ENCODE measurements at regions not wholly inside any gene's neighbourhood (a gene's known extent, or its start where the extent isn't known, plus 50 kb on each side); places are given as distances from the start of the nearest gene placed in this dataset.

GRCh38 chrX:69066021-69066757 is 99.1 kb downstream of the PJA1 start:
- no peak overlapping the region for H3K27ac ChIP-seq (replicated peaks)
- TF ChIP-seq GABPA (IDR thresholded peaks at IDR 0.05; ENCODE audit: low read depth) (no peak), CTCF (IDR thresholded peaks at IDR 0.05; ENCODE audit: insufficient read depth, low read length) (no peak), SPI1 (IDR thresholded peaks at IDR 0.05; ENCODE audit: borderline replicate concordance, low read depth) (no peak), POLR2AphosphoS5 (IDR thresholded peaks at IDR 0.05; ENCODE audit: low read depth) (no peak), REST (IDR thresholded peaks at IDR 0.05; ENCODE audit: insufficient replicate concordance, low read depth) (no peak)
- no peaks in the 10 kb centered on the region for H3K27me3 ChIP-seq (ENCODE audit: insufficient read depth, poor library complexity, severe bottlenecking)
- DNase-seq (ENCODE audit: low read depth in 1 of 2, low spot score in 1 of 2) = no peak
- H3K4me3 ChIP-seq (replicated peaks; ENCODE audit: insufficient read depth, low read length) = no peak overlapping the region

- H3K27ac ChIP-seq (replicated peaks) = no peak overlapping the region
- H3K4me3 ChIP-seq (replicated peaks; ENCODE audit: insufficient read depth, low read length) = no peak overlapping the region
- DNase-seq (ENCODE audit: low read depth in 1 of 2, low spot score in 1 of 2) = no peak
- TF ChIP-seq GABPA (IDR thresholded peaks at IDR 0.05; ENCODE audit: low read depth) = no peak
- TF ChIP-seq REST (IDR thresholded peaks at IDR 0.05; ENCODE audit: insufficient replicate concordance, low read depth) = no peak
- no peak for TF ChIP-seq CTCF (IDR thresholded peaks at IDR 0.05; ENCODE audit: insufficient read depth, low read length)
- TF ChIP-seq POLR2AphosphoS5 (IDR thresholded peaks at IDR 0.05; ENCODE audit: low read depth) = no peak
- no peak for TF ChIP-seq SPI1 (IDR thresholded peaks at IDR 0.05; ENCODE audit: borderline replicate concordance, low read depth)
- H3K27me3 ChIP-seq (ENCODE audit: insufficient read depth, poor library complexity, severe bottlenecking) = no peaks in the 10 kb centered on the region
Observed at GRCh38 chrX:69065451-69065850, 99.8 kb downstream of the PJA1 start.

- no peak overlapping the region for H3K4me3 ChIP-seq (replicated peaks; ENCODE audit: insufficient read depth, low read length)
- TF ChIP-seq CTCF (IDR thresholded peaks at IDR 0.05; ENCODE audit: insufficient read depth, low read length) (no peak), SPI1 (IDR thresholded peaks at IDR 0.05; ENCODE audit: borderline replicate concordance, low read depth) (no peak), POLR2AphosphoS5 (IDR thresholded peaks at IDR 0.05; ENCODE audit: low read depth) (no peak), GABPA (IDR thresholded peaks at IDR 0.05; ENCODE audit: low read depth) (no peak), REST (IDR thresholded peaks at IDR 0.05; ENCODE audit: insufficient replicate concordance, low read depth) (no peak)
- DNase-seq (ENCODE audit: low read depth in 1 of 2, low spot score in 1 of 2) = no peak
- no peak overlapping the region for H3K27ac ChIP-seq (replicated peaks)
- H3K27me3 ChIP-seq (ENCODE audit: insufficient read depth, poor library complexity, severe bottlenecking) = no peaks in the 10 kb centered on the region
Observed at GRCh38 chrX:69063486-69063885, 101.8 kb downstream of the PJA1 start.

Data from HL-60 (cell line).